ENCODE measurements at regions not wholly inside any gene's neighbourhood (a gene's known extent, or its start where the extent isn't known, plus 50 kb on each side); places are given as distances from the start of the nearest gene placed in this dataset.

DNA sequence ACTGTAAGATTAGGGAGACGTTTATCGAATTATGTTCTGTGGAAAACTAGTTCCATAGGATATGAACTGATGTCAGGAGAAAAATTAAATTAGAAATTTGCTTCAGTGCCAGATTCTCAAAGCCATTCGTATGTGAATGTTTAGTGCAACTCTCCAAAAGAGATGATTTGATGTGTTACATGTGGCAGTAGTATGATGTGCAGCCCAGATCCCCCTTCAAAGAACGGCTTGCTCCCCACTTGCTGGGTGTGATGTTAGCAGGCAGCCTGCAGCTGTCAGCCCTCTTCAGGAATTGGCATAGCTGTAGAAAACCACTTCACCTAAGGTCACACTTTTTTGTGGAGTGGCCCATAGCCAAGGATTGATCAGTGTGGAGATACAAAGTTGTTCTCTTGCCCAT, 127.0 kb upstream of the CCDC54 start:
- H3K9me3 ChIP-seq (ENCODE audit: control insufficient read depth in 4 of 4, low read length in 3 of 4) = no peaks in the 10 kb centered on the region

DNA sequence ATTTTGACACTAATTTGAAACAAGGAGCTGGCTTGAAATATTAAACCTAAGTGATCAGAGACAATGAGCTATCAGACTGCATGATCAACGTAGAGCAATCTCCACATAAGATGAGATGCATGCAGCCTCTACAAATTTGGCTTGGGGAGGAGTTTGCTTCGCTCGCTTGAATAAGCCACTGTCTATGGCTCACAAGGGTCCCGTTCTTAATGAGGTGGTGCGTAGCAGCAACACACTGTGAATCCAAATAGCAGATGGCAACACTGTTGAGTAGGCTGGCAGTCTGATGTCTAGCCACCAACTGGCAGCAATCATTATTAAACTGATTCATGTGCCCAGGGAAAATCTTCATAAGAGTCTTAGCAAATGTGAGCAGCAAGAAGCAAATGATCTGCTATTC, 125.4 kb upstream of the CCDC54 start:
- Histone ChIP-seq H3K36me3 (ENCODE audit: control insufficient read depth in 4 of 4, insufficient read depth in 3 of 4, low read depth in 1 of 4, low read length in 3 of 4) (no peaks in the 10 kb centered on the region), H3K9ac (ENCODE audit: low read depth in 1 of 2, low read length in 2 of 2) (no peak overlapping the region), H3K27me3 (ENCODE audit: control insufficient read depth in 4 of 4, insufficient read depth in 4 of 4, low read length in 3 of 4) (peaks cover 0 to 3% (median 0%) of the 10 kb centered on the region in 4 donors), H3K4me1 (ENCODE audit: control insufficient read depth in 4 of 4, insufficient read depth in 4 of 4, low read length in 3 of 4) (no peaks in the 10 kb centered on the region), H3K4me3 (ENCODE audit: low read depth in 1 of 3, low read length in 3 of 3) (no peak overlapping the region), H3K27ac (ENCODE audit: low read depth in 1 of 2, low read length in 2 of 2) (no peak overlapping the region), H3K9me3 (ENCODE audit: control insufficient read depth in 4 of 4, low read length in 3 of 4) (no peaks in the 10 kb centered on the region)
- WGBS = 94% methylated on average over 5 of the region's 5 CpGs
- TF ChIP-seq, protein P1, sequence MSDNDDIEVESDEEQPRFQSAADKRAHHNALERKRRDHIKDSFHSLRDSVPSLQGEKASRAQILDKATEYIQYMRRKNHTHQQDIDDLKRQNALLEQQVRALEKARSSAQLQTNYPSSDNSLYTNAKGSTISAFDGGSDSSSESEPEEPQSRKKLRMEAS (IDR thresholded peaks at IDR 0.05) = no peak
- no peak for TF ChIP-seq RAD21 (IDR thresholded peaks at IDR 0.05)
- TF ChIP-seq FOXA1 (IDR thresholded peaks at IDR 0.05) = no peak
- no peak for TF ChIP-seq GABPA (IDR thresholded peaks at IDR 0.05 in 1 of 2, conservative IDR thresholded peaks at IDR 0.05 in 1 of 2)
- TF ChIP-seq, protein P2, sequence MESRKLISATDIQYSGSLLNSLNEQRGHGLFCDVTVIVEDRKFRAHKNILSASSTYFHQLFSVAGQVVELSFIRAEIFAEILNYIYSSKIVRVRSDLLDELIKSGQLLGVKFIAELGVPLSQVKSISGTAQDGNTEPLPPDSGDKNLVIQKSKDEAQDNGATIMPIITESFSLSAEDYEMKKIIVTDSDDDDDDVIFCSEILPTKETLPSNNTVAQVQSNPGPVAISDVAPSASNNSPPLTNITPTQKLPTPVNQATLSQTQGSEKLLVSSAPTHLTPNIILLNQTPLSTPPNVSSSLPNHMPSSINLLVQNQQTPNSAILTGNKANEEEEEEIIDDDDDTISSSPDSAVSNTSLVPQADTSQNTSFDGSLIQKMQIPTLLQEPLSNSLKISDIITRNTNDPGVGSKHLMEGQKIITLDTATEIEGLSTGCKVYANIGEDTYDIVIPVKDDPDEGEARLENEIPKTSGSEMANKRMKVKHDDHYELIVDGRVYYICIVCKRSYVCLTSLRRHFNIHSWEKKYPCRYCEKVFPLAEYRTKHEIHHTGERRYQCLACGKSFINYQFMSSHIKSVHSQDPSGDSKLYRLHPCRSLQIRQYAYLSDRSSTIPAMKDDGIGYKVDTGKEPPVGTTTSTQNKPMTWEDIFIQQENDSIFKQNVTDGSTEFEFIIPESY (IDR thresholded peaks at IDR 0.05) = no peak
- no peak for TF ChIP-seq YY1 (IDR thresholded peaks at IDR 0.05)
- TF ChIP-seq HNF4G (IDR thresholded peaks at IDR 0.05) = no peak
- no peak for TF ChIP-seq FOXA2 (IDR thresholded peaks at IDR 0.05)
- no peak for TF ChIP-seq EGR1 (IDR thresholded peaks at IDR 0.05; ENCODE audit: low read depth in 2 of 2)
- no peak for TF ChIP-seq RXRA (IDR thresholded peaks at IDR 0.05)
- TF ChIP-seq NR2F2 (IDR thresholded peaks at IDR 0.05) = no peak
- TF ChIP-seq, protein P3, sequence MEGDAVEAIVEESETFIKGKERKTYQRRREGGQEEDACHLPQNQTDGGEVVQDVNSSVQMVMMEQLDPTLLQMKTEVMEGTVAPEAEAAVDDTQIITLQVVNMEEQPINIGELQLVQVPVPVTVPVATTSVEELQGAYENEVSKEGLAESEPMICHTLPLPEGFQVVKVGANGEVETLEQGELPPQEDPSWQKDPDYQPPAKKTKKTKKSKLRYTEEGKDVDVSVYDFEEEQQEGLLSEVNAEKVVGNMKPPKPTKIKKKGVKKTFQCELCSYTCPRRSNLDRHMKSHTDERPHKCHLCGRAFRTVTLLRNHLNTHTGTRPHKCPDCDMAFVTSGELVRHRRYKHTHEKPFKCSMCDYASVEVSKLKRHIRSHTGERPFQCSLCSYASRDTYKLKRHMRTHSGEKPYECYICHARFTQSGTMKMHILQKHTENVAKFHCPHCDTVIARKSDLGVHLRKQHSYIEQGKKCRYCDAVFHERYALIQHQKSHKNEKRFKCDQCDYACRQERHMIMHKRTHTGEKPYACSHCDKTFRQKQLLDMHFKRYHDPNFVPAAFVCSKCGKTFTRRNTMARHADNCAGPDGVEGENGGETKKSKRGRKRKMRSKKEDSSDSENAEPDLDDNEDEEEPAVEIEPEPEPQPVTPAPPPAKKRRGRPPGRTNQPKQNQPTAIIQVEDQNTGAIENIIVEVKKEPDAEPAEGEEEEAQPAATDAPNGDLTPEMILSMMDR (IDR thresholded peaks at IDR 0.05; ENCODE audit: low read depth, low read length, missing input control) = no peak
- TF ChIP-seq SP1 (IDR thresholded peaks at IDR 0.05) = no peak
- TF ChIP-seq, protein P4, sequence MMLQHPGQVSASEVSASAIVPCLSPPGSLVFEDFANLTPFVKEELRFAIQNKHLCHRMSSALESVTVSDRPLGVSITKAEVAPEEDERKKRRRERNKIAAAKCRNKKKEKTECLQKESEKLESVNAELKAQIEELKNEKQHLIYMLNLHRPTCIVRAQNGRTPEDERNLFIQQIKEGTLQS (IDR thresholded peaks at IDR 0.05) = no peak
- no peak for TF ChIP-seq HNF4A (conservative IDR thresholded peaks at IDR 0.05)
- TF ChIP-seq, protein P5, sequence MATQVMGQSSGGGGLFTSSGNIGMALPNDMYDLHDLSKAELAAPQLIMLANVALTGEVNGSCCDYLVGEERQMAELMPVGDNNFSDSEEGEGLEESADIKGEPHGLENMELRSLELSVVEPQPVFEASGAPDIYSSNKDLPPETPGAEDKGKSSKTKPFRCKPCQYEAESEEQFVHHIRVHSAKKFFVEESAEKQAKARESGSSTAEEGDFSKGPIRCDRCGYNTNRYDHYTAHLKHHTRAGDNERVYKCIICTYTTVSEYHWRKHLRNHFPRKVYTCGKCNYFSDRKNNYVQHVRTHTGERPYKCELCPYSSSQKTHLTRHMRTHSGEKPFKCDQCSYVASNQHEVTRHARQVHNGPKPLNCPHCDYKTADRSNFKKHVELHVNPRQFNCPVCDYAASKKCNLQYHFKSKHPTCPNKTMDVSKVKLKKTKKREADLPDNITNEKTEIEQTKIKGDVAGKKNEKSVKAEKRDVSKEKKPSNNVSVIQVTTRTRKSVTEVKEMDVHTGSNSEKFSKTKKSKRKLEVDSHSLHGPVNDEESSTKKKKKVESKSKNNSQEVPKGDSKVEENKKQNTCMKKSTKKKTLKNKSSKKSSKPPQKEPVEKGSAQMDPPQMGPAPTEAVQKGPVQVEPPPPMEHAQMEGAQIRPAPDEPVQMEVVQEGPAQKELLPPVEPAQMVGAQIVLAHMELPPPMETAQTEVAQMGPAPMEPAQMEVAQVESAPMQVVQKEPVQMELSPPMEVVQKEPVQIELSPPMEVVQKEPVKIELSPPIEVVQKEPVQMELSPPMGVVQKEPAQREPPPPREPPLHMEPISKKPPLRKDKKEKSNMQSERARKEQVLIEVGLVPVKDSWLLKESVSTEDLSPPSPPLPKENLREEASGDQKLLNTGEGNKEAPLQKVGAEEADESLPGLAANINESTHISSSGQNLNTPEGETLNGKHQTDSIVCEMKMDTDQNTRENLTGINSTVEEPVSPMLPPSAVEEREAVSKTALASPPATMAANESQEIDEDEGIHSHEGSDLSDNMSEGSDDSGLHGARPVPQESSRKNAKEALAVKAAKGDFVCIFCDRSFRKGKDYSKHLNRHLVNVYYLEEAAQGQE (IDR thresholded peaks at IDR 0.05) = no peak
- TF ChIP-seq TAF1 (conservative IDR thresholded peaks at IDR 0.05) = no peak
- no peak for TF ChIP-seq JUND (IDR thresholded peaks at IDR 0.05)
- no peak for DNase-seq (ENCODE audit: low spot score)

More for the DNA sequence above, 127.0 kb upstream of the CCDC54 start:
- no peaks in the 10 kb centered on the region for H3K4me1 ChIP-seq (ENCODE audit: control insufficient read depth in 4 of 4, insufficient read depth in 4 of 4, low read length in 3 of 4)
- peaks cover 0 to 3% (median 0%) of the 10 kb centered on the region in 4 donors for H3K27me3 ChIP-seq (ENCODE audit: control insufficient read depth in 4 of 4, insufficient read depth in 4 of 4, low read length in 3 of 4)
- H3K36me3 ChIP-seq (ENCODE audit: control insufficient read depth in 4 of 4, insufficient read depth in 3 of 4, low read depth in 1 of 4, low read length in 3 of 4) = no peaks in the 10 kb centered on the region
- no peak overlapping the region for H3K9ac ChIP-seq (ENCODE audit: low read depth in 1 of 2, low read length in 2 of 2)
- DNase-seq (ENCODE audit: low spot score) = no peak
- 93% methylated on average over 4 of the region's 4 CpGs for WGBS
- no peak overlapping the region for H3K4me3 ChIP-seq (ENCODE audit: low read depth in 1 of 3, low read length in 3 of 3)
- no peak overlapping the region for H3K27ac ChIP-seq (ENCODE audit: low read depth in 1 of 2, low read length in 2 of 2)
- no peak for TF ChIP-seq YY1 (IDR thresholded peaks at IDR 0.05)

All from liver (tissue), 8 donors.